PC-3 (cell line): ENCODE measurements at regions not wholly inside any gene's neighbourhood (a gene's known extent, or its start where the extent isn't known, plus 50 kb on each side); places are given as distances from the start of the nearest gene placed in this dataset.

Experiments used
- EZH2 ChIP-seq: fragments of 300-600 bp; sonication (generic); IDR thresholded peaks from one replicate; pipeline ENCODE4 v1.6.1; 2017; ENCODE audit warnings: antibody characterized with exemption, mild to moderate bottlenecking, low read length; ENCODE audit not compliant: unreplicated experiment
- TF ChIP-seq, protein P1 (sequence below): fragments of 300-600 bp; sonication (generic); conservative IDR thresholded peaks from 2 replicates; pipeline ENCODE4 v1.5.1; 2017; ENCODE audit warnings: antibody characterized with exemption, low read depth, mild to moderate bottlenecking, low read length

DNA sequence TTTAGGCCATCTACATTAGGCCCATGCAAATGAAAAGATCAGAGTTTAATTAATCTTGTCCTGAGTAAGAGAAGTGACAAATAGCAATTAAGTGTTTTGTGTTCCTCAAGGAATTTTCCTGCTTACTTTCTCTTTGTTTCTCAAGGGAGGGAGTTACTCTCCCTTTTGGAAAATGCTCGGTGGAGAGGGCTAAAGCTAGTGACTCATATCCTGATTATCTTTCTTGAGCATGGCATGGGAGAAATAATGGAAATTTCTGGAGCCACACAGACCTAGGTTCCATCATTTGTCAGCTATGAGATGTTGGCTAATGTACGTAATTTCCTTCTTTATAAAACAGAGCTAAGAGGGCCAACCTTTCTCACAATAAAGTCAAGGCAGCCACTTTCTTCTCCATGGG, 177.1 kb downstream of the ETAA1 start:
- TF ChIP-seq, protein P1, sequence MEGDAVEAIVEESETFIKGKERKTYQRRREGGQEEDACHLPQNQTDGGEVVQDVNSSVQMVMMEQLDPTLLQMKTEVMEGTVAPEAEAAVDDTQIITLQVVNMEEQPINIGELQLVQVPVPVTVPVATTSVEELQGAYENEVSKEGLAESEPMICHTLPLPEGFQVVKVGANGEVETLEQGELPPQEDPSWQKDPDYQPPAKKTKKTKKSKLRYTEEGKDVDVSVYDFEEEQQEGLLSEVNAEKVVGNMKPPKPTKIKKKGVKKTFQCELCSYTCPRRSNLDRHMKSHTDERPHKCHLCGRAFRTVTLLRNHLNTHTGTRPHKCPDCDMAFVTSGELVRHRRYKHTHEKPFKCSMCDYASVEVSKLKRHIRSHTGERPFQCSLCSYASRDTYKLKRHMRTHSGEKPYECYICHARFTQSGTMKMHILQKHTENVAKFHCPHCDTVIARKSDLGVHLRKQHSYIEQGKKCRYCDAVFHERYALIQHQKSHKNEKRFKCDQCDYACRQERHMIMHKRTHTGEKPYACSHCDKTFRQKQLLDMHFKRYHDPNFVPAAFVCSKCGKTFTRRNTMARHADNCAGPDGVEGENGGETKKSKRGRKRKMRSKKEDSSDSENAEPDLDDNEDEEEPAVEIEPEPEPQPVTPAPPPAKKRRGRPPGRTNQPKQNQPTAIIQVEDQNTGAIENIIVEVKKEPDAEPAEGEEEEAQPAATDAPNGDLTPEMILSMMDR, result no peak
- no peak for TF ChIP-seq EZH2
